Skin of body (tissue), 1 donor: ENCODE measurements at regions not wholly inside any gene's neighbourhood (a gene's known extent, or its start where the extent isn't known, plus 50 kb on each side); places are given as distances from the start of the nearest gene placed in this dataset.

Experiments used
- DNase-seq: peaks from one replicate; lab custom pipeline; 2025; lab: John Stamatoyannopoulos, UW

DNA sequence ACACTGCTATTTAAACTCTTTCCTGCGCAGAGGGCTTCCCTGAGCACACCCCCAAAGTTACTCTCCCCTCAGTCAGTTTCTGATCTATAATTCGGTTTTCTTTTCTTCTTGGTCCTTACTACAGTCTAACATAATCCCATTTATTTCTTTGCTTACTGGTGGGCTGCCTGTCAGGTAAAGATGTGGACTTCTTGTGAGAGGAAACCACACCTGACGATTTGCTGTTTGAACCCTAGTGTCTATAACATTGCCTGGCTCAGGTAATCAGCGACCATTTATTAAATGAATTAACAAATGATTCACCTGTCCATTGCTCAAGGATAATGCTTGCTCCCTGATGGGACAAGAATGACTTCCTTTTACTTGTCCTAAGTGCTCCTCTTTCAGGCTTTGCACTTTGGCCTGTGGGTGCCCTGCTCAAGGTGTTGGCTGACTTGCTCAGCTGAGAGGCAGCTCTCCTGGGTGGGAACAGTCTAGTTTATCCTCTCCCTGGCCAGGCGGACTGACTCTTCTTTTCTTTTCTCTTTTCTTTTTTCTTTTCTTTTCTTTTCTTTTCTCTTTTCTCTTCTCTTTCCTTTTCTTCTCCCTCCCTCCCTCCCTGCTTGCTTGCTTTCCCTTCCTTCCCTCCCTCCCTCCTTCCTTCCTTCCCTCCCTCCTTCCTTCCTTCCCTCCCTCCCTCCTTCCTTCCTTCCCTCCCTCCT is 233.1 kb downstream of the BCAS1 start:
- DNase-seq: no peak

DNA sequence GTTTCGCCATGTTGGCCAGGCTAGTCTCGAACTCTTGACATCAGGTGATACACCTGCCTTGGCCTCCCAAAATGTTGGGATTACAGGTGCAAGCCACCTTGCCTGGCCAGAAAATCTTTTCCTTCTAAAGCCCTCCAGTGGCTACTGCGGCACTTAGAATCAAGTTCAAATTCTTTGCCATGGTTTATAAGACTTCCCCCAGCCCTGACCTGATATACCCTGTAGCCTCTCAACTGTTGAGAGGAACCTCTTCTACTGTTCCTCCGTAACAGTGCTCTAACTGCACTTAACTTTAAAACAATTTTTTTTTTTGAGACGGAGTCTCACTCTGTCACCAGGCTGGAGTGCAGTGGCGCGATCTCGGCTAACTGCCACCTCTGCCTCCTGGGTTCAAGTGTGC is 235.6 kb downstream of the BCAS1 start:
- DNase-seq: no peak

- no peak for DNase-seq
These were observed 236.3 kb downstream of the BCAS1 start for GRCh38 chr20:53834062-53834442.

DNA sequence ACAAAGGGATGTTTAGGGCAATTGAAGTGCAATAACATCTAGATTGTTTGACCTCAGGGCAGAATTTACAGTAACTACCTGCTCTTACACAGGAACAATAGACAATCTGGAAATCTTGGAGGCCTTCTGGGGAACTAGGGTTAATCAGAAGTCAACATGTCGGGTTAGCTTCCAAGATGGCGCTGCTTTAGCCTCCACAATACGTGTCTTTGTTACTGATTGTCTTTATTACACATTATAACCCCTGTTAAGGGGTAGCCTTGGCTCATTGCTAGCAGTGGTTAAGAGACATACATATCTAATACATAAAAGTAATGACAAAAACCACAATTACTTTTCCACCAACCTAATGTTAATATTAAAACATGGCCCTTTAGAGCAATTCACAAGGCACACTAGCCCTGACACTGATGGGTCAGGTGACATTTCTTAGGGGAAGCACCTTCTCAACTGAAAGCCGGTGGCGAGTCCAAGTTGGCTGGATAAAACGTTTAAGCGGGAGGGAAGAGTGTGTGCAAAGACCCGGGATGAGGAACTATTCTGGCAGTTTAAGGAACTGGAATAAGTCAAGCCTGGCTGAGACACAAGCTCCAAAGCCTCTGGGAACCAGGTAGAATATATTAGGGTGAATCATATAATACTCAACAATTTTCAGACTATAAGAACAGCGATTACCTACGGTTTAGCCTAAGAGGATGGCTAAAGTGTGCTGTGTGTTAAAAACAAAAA is 236.9 kb downstream of the BCAS1 start:
- no peak for DNase-seq

GRCh38 chr20:53832499-53832898 is 237.9 kb downstream of the BCAS1 start:
- no peak for DNase-seq

DNA sequence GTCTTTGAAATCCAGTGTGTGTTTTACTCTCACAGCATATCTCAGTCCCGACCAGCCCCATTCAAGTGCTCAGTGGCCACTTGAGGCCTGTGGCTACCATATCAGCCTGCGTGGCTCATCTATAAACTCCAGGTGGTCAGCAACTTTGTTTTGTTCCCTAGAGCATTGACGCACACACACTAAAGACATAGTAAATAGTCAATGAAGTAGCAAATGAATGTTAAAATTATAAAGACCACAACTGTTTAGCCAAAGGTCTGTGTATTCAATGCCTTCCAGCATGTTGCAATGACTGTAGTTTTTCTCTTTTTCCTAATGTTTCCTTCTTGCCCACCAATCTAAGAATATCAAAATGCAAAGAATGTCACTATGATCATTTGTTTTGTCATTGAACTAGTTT is 238.2 kb upstream of the ZNF217 start:
- DNase-seq: no peak

- no peak for DNase-seq
These were observed 237.6 kb upstream of the ZNF217 start for GRCh38 chr20:53831228-53831627.

DNA sequence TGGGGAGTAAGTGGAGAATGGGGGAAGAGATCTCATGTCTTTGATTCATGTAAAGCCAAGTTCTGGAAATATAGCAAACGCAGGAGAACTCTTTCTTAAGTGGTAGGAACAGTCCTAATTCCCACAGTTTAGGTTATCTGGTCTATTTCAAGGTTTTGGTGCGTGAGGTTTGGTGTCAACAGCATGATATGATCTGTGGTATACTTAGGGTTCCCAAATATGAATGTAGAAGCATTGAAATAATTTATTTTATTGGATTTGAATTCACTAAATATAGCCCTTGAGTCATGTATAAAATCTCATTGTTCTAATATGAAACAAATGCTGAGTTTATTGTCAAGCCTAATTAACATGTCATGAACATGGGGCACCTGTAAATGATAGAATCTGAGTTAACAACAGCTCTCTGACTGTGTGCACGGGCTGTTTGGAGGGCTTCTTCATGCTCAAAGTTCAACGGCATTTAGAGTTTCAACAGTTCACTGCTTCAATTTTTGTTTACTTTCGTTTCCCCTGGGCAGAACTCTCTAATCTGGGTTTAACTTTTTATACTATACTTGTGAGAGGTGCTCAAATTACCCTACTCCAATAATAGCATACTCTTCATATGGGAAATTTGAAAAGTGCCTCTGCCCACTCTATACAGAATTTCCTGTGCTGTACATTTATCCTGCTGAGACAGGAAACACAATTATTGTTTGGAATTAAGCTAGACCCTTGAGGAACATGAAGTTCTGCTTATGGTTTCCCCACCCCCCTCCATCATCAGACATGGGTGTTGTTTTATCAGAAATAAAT is 236.3 kb upstream of the ZNF217 start:
- DNase-seq: peak; percentile 75

GRCh38 chr20:53829255-53829723 is 235.7 kb upstream of the ZNF217 start:
- DNase-seq: peak; percentile 48

- DNase-seq: peak; percentile 92
These were observed 235.1 kb upstream of the ZNF217 start for GRCh38 chr20:53828682-53829254.

DNA sequence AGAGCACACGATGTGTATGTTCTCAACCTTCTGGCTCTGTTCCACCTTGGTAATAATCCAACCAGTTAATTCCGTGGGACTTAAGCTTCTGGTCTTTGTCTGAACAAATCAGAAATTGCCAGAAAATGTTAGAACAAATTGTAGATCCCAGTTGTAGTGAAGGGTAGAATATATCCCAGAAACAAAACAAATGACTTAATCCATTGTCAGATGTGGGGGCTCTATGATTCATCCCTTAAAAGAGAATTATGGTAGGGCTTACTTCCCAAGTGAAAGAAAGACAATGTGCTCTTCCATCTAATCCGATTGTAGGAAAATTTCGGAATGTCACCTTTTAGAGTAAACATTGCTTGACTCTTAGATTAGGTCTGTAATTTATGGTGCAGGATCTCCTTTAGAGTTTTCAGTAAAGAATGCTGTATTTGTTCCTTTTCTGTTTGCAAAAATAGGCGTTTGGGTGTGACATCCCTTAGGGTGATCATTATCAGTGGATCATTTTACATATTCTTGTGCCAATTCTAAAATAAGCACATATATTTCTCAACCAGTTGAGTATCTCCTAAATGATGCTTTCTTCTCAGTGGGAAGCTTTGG is 234.5 kb upstream of the ZNF217 start:
- peak; percentile 86 for DNase-seq

GRCh38 chr20:53827292-53828087 is 233.9 kb upstream of the ZNF217 start:
- no peak for DNase-seq

- DNase-seq: no peak
These were observed 233.1 kb upstream of the ZNF217 start for GRCh38 chr20:53826597-53827291.

- no peak for DNase-seq
These were observed 232.5 kb upstream of the ZNF217 start for GRCh38 chr20:53826090-53826489.

- no peak for DNase-seq
These were observed 231.6 kb upstream of the ZNF217 start for GRCh38 chr20:53825282-53825681.

- DNase-seq: no peak
These were observed 231.1 kb upstream of the ZNF217 start for GRCh38 chr20:53824779-53825178.

DNA sequence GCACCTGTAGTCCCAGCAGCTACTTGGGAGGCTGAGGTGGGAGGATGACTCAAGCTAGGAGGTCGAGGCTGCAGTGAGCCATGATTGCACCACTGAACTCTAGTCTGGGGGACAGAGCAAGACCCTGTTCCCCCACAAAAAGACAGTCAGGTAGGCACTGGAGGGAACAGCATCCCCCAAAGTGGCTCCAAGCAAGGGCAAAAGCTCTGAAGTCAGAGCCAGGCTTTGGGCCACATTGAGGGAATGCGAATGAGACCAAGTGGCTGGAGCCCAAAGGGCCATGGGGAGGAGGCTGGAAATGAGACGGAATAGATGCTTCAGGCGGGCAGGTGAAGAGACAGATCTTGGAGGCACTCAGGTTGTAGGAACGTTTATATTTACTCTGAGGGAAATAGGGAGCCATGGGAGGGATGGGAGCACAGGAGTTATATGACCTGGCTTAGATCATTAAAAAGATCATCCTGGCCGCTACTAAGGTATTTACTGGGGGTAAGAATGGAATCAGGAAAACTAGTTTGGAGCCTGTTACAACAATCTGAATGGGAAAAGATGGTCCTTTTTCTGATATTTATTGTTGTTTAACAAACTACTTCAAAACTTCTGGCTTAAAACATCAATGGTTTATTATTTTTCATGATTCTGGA is 229.6 kb upstream of the ZNF217 start:
- DNase-seq: no peak

DNA sequence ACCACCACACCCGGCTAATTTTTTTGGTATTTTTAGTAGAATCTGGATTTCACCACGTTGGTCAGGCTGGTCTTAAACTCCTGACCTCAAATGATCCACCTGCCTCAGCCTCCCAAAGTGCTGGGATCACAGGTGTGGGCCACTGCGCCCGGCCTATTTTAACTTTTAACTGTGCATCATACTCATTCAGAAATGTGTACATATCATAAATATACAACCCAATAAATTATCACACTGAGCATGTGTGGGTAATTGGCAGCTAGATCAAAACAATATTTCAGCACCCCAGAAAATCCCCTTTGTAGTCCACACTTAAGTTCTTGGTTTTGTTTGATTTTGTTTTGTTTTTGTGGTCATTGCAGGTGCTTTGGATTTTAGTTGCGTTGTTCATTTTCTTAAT is 228.9 kb upstream of the ZNF217 start:
- no peak for DNase-seq

DNA sequence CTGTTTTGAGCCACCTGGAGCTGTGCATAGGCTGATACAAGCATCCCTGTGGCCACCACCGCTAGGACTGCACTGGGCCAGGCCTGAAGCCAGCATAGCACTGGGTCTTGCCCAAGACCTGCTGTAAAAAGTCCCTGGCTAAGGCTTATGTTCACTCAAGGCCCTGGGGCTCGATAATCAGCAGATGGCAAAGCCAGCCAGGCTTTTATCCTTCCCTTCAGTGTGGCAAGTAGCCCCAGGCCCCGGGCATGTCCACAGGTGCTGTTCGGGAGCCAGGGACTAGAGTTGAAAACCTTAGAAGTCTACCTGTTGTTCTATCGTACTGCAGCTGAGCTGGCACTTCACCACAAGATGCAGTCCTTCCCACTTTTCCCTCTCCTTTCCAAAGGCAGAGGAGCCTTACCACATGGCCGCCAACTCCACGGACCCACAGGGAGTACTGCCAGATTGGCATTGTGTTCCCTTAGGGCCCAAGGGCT is 226.4 kb upstream of the ZNF217 start:
- no peak for DNase-seq
